Right cardiac atrium (tissue), 5 donors: ENCODE measurements at regions not wholly inside any gene's neighbourhood (a gene's known extent, or its start where the extent isn't known, plus 50 kb on each side); places are given as distances from the start of the nearest gene placed in this dataset.

Experiments used
- ATAC-seq, 2 donors: fragments of 200-7000 bp; cut with Tn5 transposase; one replicate each; pipeline versions ENCODE4 v1.8.0 to v1.9.1; 2020; ENCODE audit warnings: moderate library complexity in 2 of 2, mild to moderate bottlenecking in 1 of 2
- DNase-seq, 3 donors: peaks; one replicate each; pipeline ENCODE4 v3.0.0-alpha.2; 2020
- H3K27ac ChIP-seq: one replicate; pipeline ENCODE4 v1.5.1; 2013; ENCODE audit warnings: mild to moderate bottlenecking, low read length, control low read depth, moderate library complexity
- H3K27me3 ChIP-seq: one replicate; pipeline ENCODE4 v1.6.1; 2013; ENCODE audit not compliant: control insufficient read depth, insufficient read depth
- H3K4me1 ChIP-seq: one replicate; pipeline ENCODE4 v1.6.1; 2013; ENCODE audit warnings: low read length; ENCODE audit not compliant: control insufficient read depth, insufficient read depth
- H3K4me3 ChIP-seq: one replicate; pipeline ENCODE4 v1.5.1; 2013; ENCODE audit warnings: low read length, control low read depth
- H3K9me3 ChIP-seq: one replicate; pipeline ENCODE4 v1.6.1; 2013; ENCODE audit warnings: low read length; ENCODE audit not compliant: control insufficient read depth
- WGBS: extraction: QIAGEN DNeasy Blood & Tissue Kit; methylation state at CpG from one replicate; pipeline ENCODE4 v1.1.7; 2013; 5-methylcytosine and 5-hydroxymethylcytosine counted together
- intact Hi-C, 4 donors: fragments of 100-400 bp; cut with DNase I; formaldehyde crosslinking; loops; one replicate each; pipeline versions ENCODE4 v1.11.0 to v1.14.0; 2022 to 2023
- donor health status: healthy with polysubstance abuse.
- donor health status: DM: no; HTN: yes; CAD: no.
- donor health status: DM: no; HTN: no; CAD: no.
- donor health status: DM: no; HTN: yes; CAD: no; lungs with severe emphysema.
- donor health status: DM: yes; HTN: yes; CAD: no.

GRCh38 chr18:61199171-61199848 is 133.9 kb upstream of the CDH20 start:
- Histone ChIP-seq H3K9me3 (no peaks in the 10 kb centered on the region), H3K4me1 (no peaks in the 10 kb centered on the region), H3K4me3 (no peak overlapping the region), H3K27me3 (no peaks in the 10 kb centered on the region), H3K27ac (no peak overlapping the region)
- ATAC-seq (no peak), DNase-seq (no peak)
- intact Hi-C loops, result no loop called here
- WGBS, result 44% methylated on average over 3 of the region's 3 CpGs

- ATAC-seq (no peak), DNase-seq (no peak)
- WGBS, result 40% methylated on average over 2 of the region's 2 CpGs
- no peaks in the 10 kb centered on the region for H3K4me1 ChIP-seq
- no peaks in the 10 kb centered on the region for H3K27me3 ChIP-seq
- intact Hi-C loops, result no loop called here
- H3K9me3 ChIP-seq, result no peaks in the 10 kb centered on the region
- H3K4me3 ChIP-seq, result no peak overlapping the region
- no peak overlapping the region for H3K27ac ChIP-seq
Measured at GRCh38 chr18:61201511-61201910, 131.7 kb upstream of the CDH20 start.

GRCh38 chr18:61203151-61203550 is 130.1 kb upstream of the CDH20 start:
- intact Hi-C loops, result no loop called here
- ATAC-seq, result no peak
- WGBS, result 91% methylated on average over 1 of the region's 1 CpG
- H3K4me3 ChIP-seq, result no peak overlapping the region
- no peak for DNase-seq
- no peaks in the 10 kb centered on the region for H3K27me3 ChIP-seq
- H3K27ac ChIP-seq, result no peak overlapping the region
- H3K4me1 ChIP-seq, result no peaks in the 10 kb centered on the region
- no peaks in the 10 kb centered on the region for H3K9me3 ChIP-seq

GRCh38 chr18:61209801-61210200 is 123.4 kb upstream of the CDH20 start:
- Histone ChIP-seq H3K4me1 (no peaks in the 10 kb centered on the region), H3K27ac (no peak overlapping the region), H3K27me3 (no peaks in the 10 kb centered on the region), H3K9me3 (no peaks in the 10 kb centered on the region), H3K4me3 (no peak overlapping the region)
- intact Hi-C loops, result no loop called here
- DNase-seq (peak in 2 of 3 donors; percentile 12 to 53), ATAC-seq (no peak)
- WGBS, result 61% methylated on average over 5 of the region's 5 CpGs

GRCh38 chr18:61216051-61216450 is 117.2 kb upstream of the CDH20 start:
- Histone ChIP-seq H3K4me1 (no peaks in the 10 kb centered on the region), H3K4me3 (no peak overlapping the region), H3K27ac (no peak overlapping the region), H3K9me3 (no peaks in the 10 kb centered on the region), H3K27me3 (no peaks in the 10 kb centered on the region)
- DNase-seq (no peak), ATAC-seq (no peak)
- WGBS, result 67% methylated on average over 6 of the region's 6 CpGs
- intact Hi-C loops, result no loop called here

- Histone ChIP-seq H3K4me1 (no peaks in the 10 kb centered on the region), H3K27me3 (no peaks in the 10 kb centered on the region), H3K9me3 (no peaks in the 10 kb centered on the region), H3K4me3 (no peak overlapping the region), H3K27ac (no peak overlapping the region)
- DNase-seq (no peak), ATAC-seq (no peak)
- intact Hi-C loops, result no loop called here
Measured at GRCh38 chr18:61222206-61222605, 111.0 kb upstream of the CDH20 start.

- Histone ChIP-seq H3K27ac (no peak overlapping the region), H3K4me3 (no peak overlapping the region), H3K9me3 (no peaks in the 10 kb centered on the region), H3K4me1 (no peaks in the 10 kb centered on the region), H3K27me3 (no peaks in the 10 kb centered on the region)
- ATAC-seq (no peak), DNase-seq (no peak)
- intact Hi-C loops, result no loop called here
Measured at GRCh38 chr18:61225336-61225735, 107.9 kb upstream of the CDH20 start.

GRCh38 chr18:61236356-61237057 is 96.7 kb upstream of the CDH20 start:
- ATAC-seq (no peak), DNase-seq (no peak)
- intact Hi-C loops, result loop anchor here in 1 of 4 donors (10.0 kb wide), 1 partner anchor 258 kb away; no protein-coding TSS in a partner anchor

GRCh38 chr18:61237529-61237928 is 95.7 kb upstream of the CDH20 start:
- Histone ChIP-seq H3K4me3 (no peak overlapping the region), H3K27me3 (no peaks in the 10 kb centered on the region), H3K9me3 (no peaks in the 10 kb centered on the region), H3K4me1 (no peaks in the 10 kb centered on the region), H3K27ac (no peak overlapping the region)
- ATAC-seq (no peak), DNase-seq (no peak)
- WGBS, result 67% methylated on average over 7 of the region's 7 CpGs
- intact Hi-C loops, result loop anchor here in 1 of 4 donors (10.0 kb wide), 1 partner anchor 257 kb away; no protein-coding TSS in a partner anchor

More at GRCh38 chr18:61236356-61237057, 96.7 kb upstream of the CDH20 start:
- Histone ChIP-seq H3K27me3 (no peaks in the 10 kb centered on the region), H3K4me1 (no peaks in the 10 kb centered on the region), H3K9me3 (no peaks in the 10 kb centered on the region), H3K4me3 (no peak overlapping the region), H3K27ac (no peak overlapping the region)
- 58% methylated on average over 7 of the region's 7 CpGs for WGBS

- Histone ChIP-seq H3K4me1 (no peaks in the 10 kb centered on the region), H3K9me3 (no peaks in the 10 kb centered on the region), H3K27ac (no peak overlapping the region), H3K27me3 (no peaks in the 10 kb centered on the region), H3K4me3 (no peak overlapping the region)
- ATAC-seq (no peak), DNase-seq (no peak)
- intact Hi-C loops, result loop anchor here in 1 of 4 donors (10.0 kb wide), 1 partner anchor 256 kb away; no protein-coding TSS in a partner anchor
- 73% methylated on average over 5 of the region's 5 CpGs for WGBS
Measured at GRCh38 chr18:61239051-61239450, 94.2 kb upstream of the CDH20 start.

GRCh38 chr18:61241260-61241853 is 91.9 kb upstream of the CDH20 start:
- Histone ChIP-seq H3K4me1 (no peaks in the 10 kb centered on the region), H3K27me3 (no peaks in the 10 kb centered on the region), H3K4me3 (no peak overlapping the region), H3K9me3 (no peaks in the 10 kb centered on the region), H3K27ac (no peak overlapping the region)
- intact Hi-C loops, result no loop called here
- ATAC-seq, result no peak
- WGBS, result 77% methylated on average over 5 of the region's 5 CpGs
- DNase-seq, result no peak
